HepG2 (cell line): ENCODE measurements at regions not wholly inside any gene's neighbourhood (a gene's known extent, or its start where the extent isn't known, plus 50 kb on each side); places are given as distances from the start of the nearest gene placed in this dataset.

Source experiments
- ATF7 ChIP-seq, 2 experiments: fragments of 450-650 bp in 1 of 2; sonication (generic) in 1 of 2; formaldehyde crosslinking in 1 of 2; IDR thresholded peaks; 2 replicates each; pipeline versions ENCODE4 v1.4.0 to v1.6.1; 2016 to 2020; ENCODE audit warnings: antibody characterized with exemption in 1 of 2, mild to moderate bottlenecking in 1 of 2, missing genetic modification reagents in 1 of 2
- CEBPG ChIP-seq: IDR thresholded peaks from 2 replicates; pipeline ENCODE4 v1.6.1; 2016
- JUNB ChIP-seq: sonication (generic); formaldehyde crosslinking; IDR thresholded peaks from 2 replicates; pipeline ENCODE4 v1.8.0; 2022; ENCODE audit warnings: missing genetic modification reagents, mild to moderate bottlenecking, borderline replicate concordance
- KDM3A ChIP-seq: IDR thresholded peaks from 2 replicates; pipeline ENCODE4 v1.6.1; 2018; ENCODE audit warnings: low read depth, missing compliant biosample characterization
- SYNCRIP ChIP-seq: fragments of 200-400 bp; formaldehyde crosslinking; IDR thresholded peaks from 2 replicates; pipeline ENCODE4 v1.6.1; 2018; ENCODE audit warnings: mild to moderate bottlenecking, low read depth, low read length; ENCODE audit not compliant: insufficient read depth
- ZNF180 ChIP-seq: sonication (generic); formaldehyde crosslinking; IDR thresholded peaks from 2 replicates; pipeline ENCODE4 v1.4.0; 2020; ENCODE audit warnings: low read depth, missing genetic modification reagents, borderline replicate concordance
- TF ChIP-seq, protein P1 (sequence below): sonication (generic); formaldehyde crosslinking; IDR thresholded peaks from 2 replicates; pipeline ENCODE4 v1.4.0; 2020; ENCODE audit warnings: missing genetic modification reagents
- TF ChIP-seq, protein P2 (sequence below): sonication (generic); formaldehyde crosslinking; IDR thresholded peaks from 2 replicates; pipeline ENCODE4 v1.4.0; 2020; ENCODE audit warnings: mild to moderate bottlenecking, low read depth, missing genetic modification reagents
- TF ChIP-seq, protein P3 (sequence below): sonication (generic); formaldehyde crosslinking; IDR thresholded peaks from 2 replicates; pipeline ENCODE4 v1.5.0; 2020; ENCODE audit warnings: missing genetic modification reagents
- TF ChIP-seq, protein P4 (sequence below): sonication (generic); formaldehyde crosslinking; IDR thresholded peaks from 2 replicates; pipeline ENCODE4 v1.8.0; 2022; ENCODE audit warnings: mild to moderate bottlenecking, missing genetic modification reagents; ENCODE audit not compliant: insufficient replicate concordance

DNA sequence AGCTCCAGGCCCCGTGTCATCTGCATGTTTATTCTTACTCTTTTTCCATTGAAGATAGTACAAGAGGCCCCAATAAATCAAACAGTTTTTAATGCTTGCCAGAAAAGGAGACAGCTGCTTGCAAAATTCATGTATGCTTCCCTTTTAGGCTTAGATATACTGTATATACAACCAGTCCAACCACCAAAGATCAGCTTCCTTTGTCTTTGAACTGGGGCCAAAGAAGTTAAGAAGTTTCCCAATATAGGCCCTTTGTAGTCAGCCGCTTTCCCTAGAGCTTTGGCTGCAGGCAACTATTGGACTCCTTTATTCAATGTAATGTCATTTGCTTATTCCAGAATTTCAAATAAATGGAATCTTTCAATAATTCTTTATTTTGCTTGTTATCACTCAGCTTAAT, 1395.0 kb downstream of the GATA3 start (continued):
- TF ChIP-seq, protein P1, sequence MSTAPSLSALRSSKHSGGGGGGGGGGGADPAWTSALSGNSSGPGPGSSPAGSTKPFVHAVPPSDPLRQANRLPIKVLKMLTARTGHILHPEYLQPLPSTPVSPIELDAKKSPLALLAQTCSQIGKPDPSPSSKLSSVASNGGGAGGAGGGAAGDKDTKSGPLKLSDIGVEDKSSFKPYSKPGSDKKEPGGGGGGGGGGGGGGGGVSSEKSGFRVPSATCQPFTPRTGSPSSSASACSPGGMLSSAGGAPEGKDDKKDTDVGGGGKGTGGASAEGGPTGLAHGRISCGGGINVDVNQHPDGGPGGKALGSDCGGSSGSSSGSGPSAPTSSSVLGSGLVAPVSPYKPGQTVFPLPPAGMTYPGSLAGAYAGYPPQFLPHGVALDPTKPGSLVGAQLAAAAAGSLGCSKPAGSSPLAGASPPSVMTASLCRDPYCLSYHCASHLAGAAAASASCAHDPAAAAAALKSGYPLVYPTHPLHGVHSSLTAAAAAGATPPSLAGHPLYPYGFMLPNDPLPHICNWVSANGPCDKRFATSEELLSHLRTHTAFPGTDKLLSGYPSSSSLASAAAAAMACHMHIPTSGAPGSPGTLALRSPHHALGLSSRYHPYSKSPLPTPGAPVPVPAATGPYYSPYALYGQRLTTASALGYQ = no peak
- TF ChIP-seq JUNB (CRISPR knock-in tag) = no peak
- TF ChIP-seq, protein P2, sequence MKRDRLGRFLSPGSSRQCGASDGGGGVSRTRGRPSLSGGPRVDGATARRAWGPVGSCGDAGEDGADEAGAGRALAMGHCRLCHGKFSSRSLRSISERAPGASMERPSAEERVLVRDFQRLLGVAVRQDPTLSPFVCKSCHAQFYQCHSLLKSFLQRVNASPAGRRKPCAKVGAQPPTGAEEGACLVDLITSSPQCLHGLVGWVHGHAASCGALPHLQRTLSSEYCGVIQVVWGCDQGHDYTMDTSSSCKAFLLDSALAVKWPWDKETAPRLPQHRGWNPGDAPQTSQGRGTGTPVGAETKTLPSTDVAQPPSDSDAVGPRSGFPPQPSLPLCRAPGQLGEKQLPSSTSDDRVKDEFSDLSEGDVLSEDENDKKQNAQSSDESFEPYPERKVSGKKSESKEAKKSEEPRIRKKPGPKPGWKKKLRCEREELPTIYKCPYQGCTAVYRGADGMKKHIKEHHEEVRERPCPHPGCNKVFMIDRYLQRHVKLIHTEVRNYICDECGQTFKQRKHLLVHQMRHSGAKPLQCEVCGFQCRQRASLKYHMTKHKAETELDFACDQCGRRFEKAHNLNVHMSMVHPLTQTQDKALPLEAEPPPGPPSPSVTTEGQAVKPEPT (CRISPR knock-in tag) = no peak
- TF ChIP-seq SYNCRIP = no peak
- no peak for TF ChIP-seq ZNF180
- TF ChIP-seq ATF7 (IDR thresholded peaks at IDR 0.05) = no peak
- TF ChIP-seq ATF7 (CRISPR knock-in tag; IDR thresholded peaks at IDR 0.05) = no peak
- TF ChIP-seq, protein P3, sequence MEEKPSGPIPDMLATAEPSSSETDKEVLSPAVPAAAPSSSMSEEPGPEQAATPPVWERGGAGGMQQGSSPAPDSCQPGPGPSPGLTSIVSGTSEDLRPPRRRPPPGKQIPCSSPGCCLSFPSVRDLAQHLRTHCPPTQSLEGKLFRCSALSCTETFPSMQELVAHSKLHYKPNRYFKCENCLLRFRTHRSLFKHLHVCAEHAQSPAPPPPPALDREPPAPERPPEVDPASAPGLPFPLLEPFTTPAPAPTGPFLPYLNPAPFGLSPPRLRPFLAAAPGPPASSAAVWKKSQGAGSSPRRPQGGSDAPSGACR (CRISPR knock-in tag) = no peak
- TF ChIP-seq, protein P4, sequence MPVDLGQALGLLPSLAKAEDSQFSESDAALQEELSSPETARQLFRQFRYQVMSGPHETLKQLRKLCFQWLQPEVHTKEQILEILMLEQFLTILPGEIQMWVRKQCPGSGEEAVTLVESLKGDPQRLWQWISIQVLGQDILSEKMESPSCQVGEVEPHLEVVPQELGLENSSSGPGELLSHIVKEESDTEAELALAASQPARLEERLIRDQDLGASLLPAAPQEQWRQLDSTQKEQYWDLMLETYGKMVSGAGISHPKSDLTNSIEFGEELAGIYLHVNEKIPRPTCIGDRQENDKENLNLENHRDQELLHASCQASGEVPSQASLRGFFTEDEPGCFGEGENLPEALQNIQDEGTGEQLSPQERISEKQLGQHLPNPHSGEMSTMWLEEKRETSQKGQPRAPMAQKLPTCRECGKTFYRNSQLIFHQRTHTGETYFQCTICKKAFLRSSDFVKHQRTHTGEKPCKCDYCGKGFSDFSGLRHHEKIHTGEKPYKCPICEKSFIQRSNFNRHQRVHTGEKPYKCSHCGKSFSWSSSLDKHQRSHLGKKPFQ (CRISPR knock-in tag) = no peak
- TF ChIP-seq KDM3A (CRISPR knock-in tag) = no peak
- no peak for TF ChIP-seq CEBPG (CRISPR knock-in tag)
